H1 (cell line): ENCODE measurements at regions not wholly inside any gene's neighbourhood (a gene's known extent, or its start where the extent isn't known, plus 50 kb on each side); places are given as distances from the start of the nearest gene placed in this dataset.

Experiments used
- FOSL1 ChIP-seq: IDR thresholded peaks from 2 replicates; pipeline ENCODE4 v1.6.1; 2011; ENCODE audit warnings: mild to moderate bottlenecking, low read depth, low read length, moderate library complexity; ENCODE audit not compliant: insufficient read depth
- NANOG ChIP-seq: IDR thresholded peaks from 2 replicates; pipeline ENCODE4 v1.6.1; 2011; ENCODE audit warnings: low read length, low read depth, mild to moderate bottlenecking, inconsistent platforms; ENCODE audit not compliant: insufficient read depth, poor library complexity, severe bottlenecking

DNA sequence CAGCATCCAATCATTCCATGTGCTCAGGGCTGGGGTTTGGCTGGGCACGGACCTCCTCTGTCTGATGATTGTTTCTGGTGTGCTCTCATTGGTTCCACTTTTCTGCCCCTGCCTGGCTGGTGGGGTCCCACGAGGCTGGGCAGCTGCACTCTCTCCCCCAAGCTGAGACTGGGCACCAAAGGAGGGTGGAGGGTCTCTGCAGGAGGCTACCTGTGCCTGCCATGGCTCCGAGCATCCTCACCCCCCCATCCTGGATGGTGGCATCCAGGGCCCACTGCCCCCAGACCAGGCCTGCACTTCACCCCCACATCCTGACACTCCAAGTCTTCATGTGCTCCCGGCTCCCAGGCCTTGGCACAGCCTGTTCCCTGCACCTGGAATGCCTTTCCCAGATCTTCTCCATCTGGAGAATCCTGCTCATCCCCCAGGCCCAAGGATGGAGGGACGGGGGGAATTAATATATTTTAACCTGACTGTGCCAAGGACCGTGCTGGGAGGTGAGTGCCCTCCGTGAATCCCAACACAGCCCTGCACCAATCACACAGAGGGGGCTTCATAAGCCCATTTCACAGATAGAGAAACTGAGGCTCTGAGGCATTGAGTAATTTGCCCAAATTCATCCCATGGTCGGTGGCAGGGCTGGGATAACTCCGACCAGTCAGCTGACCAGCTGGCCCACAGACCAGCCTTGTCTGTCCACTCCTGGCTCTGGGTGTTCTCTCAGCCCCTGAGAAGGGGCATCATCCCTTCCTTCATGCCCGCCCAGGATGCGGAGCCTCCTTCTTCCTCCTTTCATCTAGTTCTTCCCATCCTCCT is 403.4 kb downstream of the MATN1 start (continued):
- TF ChIP-seq FOSL1 = no peak
- no peak for TF ChIP-seq NANOG
